ENCODE measurements at regions not wholly inside any gene's neighbourhood (a gene's known extent, or its start where the extent isn't known, plus 50 kb on each side); places are given as distances from the start of the nearest gene placed in this dataset.

- no peak overlapping the region for H3K4me3 Mint-ChIP-seq (ENCODE audit: unreplicated experiment)
- no peak for FAIRE-seq
Observed at GRCh38 chr14:87067591-87067990, 925.4 kb downstream of the GALC start.

GRCh38 chr14:87067061-87067460, 925.9 kb downstream of the GALC start:
- no peaks in the 10 kb centered on the region for H3K36me3 ChIP-seq (ENCODE audit: insufficient read depth, low read length)
- no peak for FAIRE-seq
- H3K4me3 Mint-ChIP-seq (ENCODE audit: unreplicated experiment), result no peak overlapping the region
- no peaks in the 10 kb centered on the region for H3K9me3 ChIP-seq (ENCODE audit: insufficient read depth, low read depth, low read length)
- DNase-seq (ENCODE audit: low read depth), result no peak
- no peaks in the 10 kb centered on the region for H3K4me1 ChIP-seq (ENCODE audit: insufficient read depth, low read length)
- H3K4me3 ChIP-seq (ENCODE audit: insufficient read depth, low read depth, low read length), result no peak overlapping the region
- no peak overlapping the region for H3K27ac Mint-ChIP-seq (ENCODE audit: unreplicated experiment)
- H3K4me1 Mint-ChIP-seq (ENCODE audit: low read depth, unreplicated experiment), result no peaks in the 10 kb centered on the region
- no peak overlapping the region for H3K4me2 ChIP-seq (ENCODE audit: low read length)
- H3K27me3 ChIP-seq (ENCODE audit: insufficient read depth, low read length), result no peaks in the 10 kb centered on the region
- H4K20me1 ChIP-seq (ENCODE audit: insufficient read depth, low read length), result no peaks in the 10 kb centered on the region
- H3K9ac ChIP-seq (ENCODE audit: low read length), result no peak overlapping the region
- H3K27me3 Mint-ChIP-seq (ENCODE audit: low read depth, unreplicated experiment), result no peaks in the 10 kb centered on the region
- H3K79me2 ChIP-seq (ENCODE audit: insufficient read depth, low read length), result no peaks in the 10 kb centered on the region
- no peaks in the 10 kb centered on the region for H3K9me3 Mint-ChIP-seq (ENCODE audit: unreplicated experiment)
- H2AFZ ChIP-seq (ENCODE audit: low read depth, low read length), result no peak overlapping the region
- no peak overlapping the region for H3K27ac ChIP-seq (ENCODE audit: low read depth, low read length)
- no peak for TF ChIP-seq EZH2 (IDR thresholded peaks at IDR 0.05; ENCODE audit: insufficient read depth, low read length)
- TF ChIP-seq, protein P1, sequence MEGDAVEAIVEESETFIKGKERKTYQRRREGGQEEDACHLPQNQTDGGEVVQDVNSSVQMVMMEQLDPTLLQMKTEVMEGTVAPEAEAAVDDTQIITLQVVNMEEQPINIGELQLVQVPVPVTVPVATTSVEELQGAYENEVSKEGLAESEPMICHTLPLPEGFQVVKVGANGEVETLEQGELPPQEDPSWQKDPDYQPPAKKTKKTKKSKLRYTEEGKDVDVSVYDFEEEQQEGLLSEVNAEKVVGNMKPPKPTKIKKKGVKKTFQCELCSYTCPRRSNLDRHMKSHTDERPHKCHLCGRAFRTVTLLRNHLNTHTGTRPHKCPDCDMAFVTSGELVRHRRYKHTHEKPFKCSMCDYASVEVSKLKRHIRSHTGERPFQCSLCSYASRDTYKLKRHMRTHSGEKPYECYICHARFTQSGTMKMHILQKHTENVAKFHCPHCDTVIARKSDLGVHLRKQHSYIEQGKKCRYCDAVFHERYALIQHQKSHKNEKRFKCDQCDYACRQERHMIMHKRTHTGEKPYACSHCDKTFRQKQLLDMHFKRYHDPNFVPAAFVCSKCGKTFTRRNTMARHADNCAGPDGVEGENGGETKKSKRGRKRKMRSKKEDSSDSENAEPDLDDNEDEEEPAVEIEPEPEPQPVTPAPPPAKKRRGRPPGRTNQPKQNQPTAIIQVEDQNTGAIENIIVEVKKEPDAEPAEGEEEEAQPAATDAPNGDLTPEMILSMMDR (IDR thresholded peaks at IDR 0.05; ENCODE audit: insufficient read depth, low read depth, low read length), result no peak
- no peaks in the 10 kb centered on the region for H3K36me3 Mint-ChIP-seq (ENCODE audit: low read depth, unreplicated experiment)

More at GRCh38 chr14:87067591-87067990, 925.4 kb downstream of the GALC start:
- no peaks in the 10 kb centered on the region for H3K36me3 ChIP-seq (ENCODE audit: insufficient read depth, low read length)
- H3K79me2 ChIP-seq (ENCODE audit: insufficient read depth, low read length), result no peaks in the 10 kb centered on the region
- Mint-ChIP-seq H3K27ac (ENCODE audit: unreplicated experiment) (no peak overlapping the region), H3K4me1 (ENCODE audit: low read depth, unreplicated experiment) (no peaks in the 10 kb centered on the region), H3K36me3 (ENCODE audit: low read depth, unreplicated experiment) (no peaks in the 10 kb centered on the region), H3K27me3 (ENCODE audit: low read depth, unreplicated experiment) (no peaks in the 10 kb centered on the region), H3K9me3 (ENCODE audit: unreplicated experiment) (no peaks in the 10 kb centered on the region)
- H3K9me3 ChIP-seq (ENCODE audit: insufficient read depth, low read depth, low read length), result no peaks in the 10 kb centered on the region
- H3K9ac ChIP-seq (ENCODE audit: low read length), result no peak overlapping the region
- no peaks in the 10 kb centered on the region for H3K4me1 ChIP-seq (ENCODE audit: insufficient read depth, low read length)
- no peak for TF ChIP-seq EZH2 (IDR thresholded peaks at IDR 0.05; ENCODE audit: insufficient read depth, low read length)
- TF ChIP-seq, protein P1 (IDR thresholded peaks at IDR 0.05; ENCODE audit: insufficient read depth, low read depth, low read length), result no peak
- no peaks in the 10 kb centered on the region for H4K20me1 ChIP-seq (ENCODE audit: insufficient read depth, low read length)
- no peak overlapping the region for H3K4me2 ChIP-seq (ENCODE audit: low read length)
- no peak overlapping the region for H2AFZ ChIP-seq (ENCODE audit: low read depth, low read length)
- no peak overlapping the region for H3K27ac ChIP-seq (ENCODE audit: low read depth, low read length)
- DNase-seq (ENCODE audit: low read depth), result no peak
- H3K27me3 ChIP-seq (ENCODE audit: insufficient read depth, low read length), result no peaks in the 10 kb centered on the region
- H3K4me3 ChIP-seq (ENCODE audit: insufficient read depth, low read depth, low read length), result no peak overlapping the region

- H4K20me1 ChIP-seq (ENCODE audit: insufficient read depth, low read length), result no peaks in the 10 kb centered on the region
- no peaks in the 10 kb centered on the region for H3K36me3 ChIP-seq (ENCODE audit: insufficient read depth, low read length)
- no peak overlapping the region for H3K9ac ChIP-seq (ENCODE audit: low read length)
- no peaks in the 10 kb centered on the region for H3K79me2 ChIP-seq (ENCODE audit: insufficient read depth, low read length)
- DNase-seq (ENCODE audit: low read depth) (no peak), FAIRE-seq (no peak)
- no peak overlapping the region for H3K4me3 Mint-ChIP-seq (ENCODE audit: unreplicated experiment)
- no peaks in the 10 kb centered on the region for H3K4me1 Mint-ChIP-seq (ENCODE audit: low read depth, unreplicated experiment)
- H2AFZ ChIP-seq (ENCODE audit: low read depth, low read length), result no peak overlapping the region
- H3K9me3 ChIP-seq (ENCODE audit: insufficient read depth, low read depth, low read length), result no peaks in the 10 kb centered on the region
- no peak for TF ChIP-seq EZH2 (IDR thresholded peaks at IDR 0.05; ENCODE audit: insufficient read depth, low read length)
- TF ChIP-seq, protein P1 (IDR thresholded peaks at IDR 0.05; ENCODE audit: insufficient read depth, low read depth, low read length), result no peak
- no peaks in the 10 kb centered on the region for H3K36me3 Mint-ChIP-seq (ENCODE audit: low read depth, unreplicated experiment)
- H3K9me3 Mint-ChIP-seq (ENCODE audit: unreplicated experiment), result no peaks in the 10 kb centered on the region
- H3K4me1 ChIP-seq (ENCODE audit: insufficient read depth, low read length), result no peaks in the 10 kb centered on the region
- H3K27me3 ChIP-seq (ENCODE audit: insufficient read depth, low read length), result no peaks in the 10 kb centered on the region
- H3K4me3 ChIP-seq (ENCODE audit: insufficient read depth, low read depth, low read length), result no peak overlapping the region
- no peak overlapping the region for H3K4me2 ChIP-seq (ENCODE audit: low read length)
- no peaks in the 10 kb centered on the region for H3K27me3 Mint-ChIP-seq (ENCODE audit: low read depth, unreplicated experiment)
- H3K27ac ChIP-seq (ENCODE audit: low read depth, low read length), result no peak overlapping the region
- H3K27ac Mint-ChIP-seq (ENCODE audit: unreplicated experiment), result no peak overlapping the region
Observed at GRCh38 chr14:87066221-87066817, 926.7 kb downstream of the GALC start.
